ENCODE measurements at regions not wholly inside any gene's neighbourhood (a gene's known extent, or its start where the extent isn't known, plus 50 kb on each side); places are given as distances from the start of the nearest gene placed in this dataset.

DNA sequence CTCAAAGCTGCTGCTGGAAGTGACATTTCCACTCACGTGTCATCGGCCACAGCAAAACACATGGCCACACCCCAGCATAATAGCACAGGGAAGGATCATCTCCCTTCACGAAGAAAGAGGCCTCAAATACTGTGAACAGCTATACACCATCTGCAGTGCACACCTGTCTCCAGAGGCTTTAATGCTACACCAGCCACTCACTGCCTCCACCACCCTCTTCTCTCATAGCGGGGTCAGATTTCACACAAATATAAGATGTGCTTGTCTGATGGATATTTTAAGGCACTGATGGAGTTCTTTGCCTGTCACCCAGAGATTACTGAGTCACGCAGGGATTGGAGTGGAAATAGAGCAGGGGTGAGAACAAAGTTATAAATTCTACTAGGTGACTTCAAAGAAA is 374.0 kb downstream of the ZNF516 start:
- Histone ChIP-seq H3K36me3 (ENCODE audit: control insufficient read depth, insufficient read depth, low read length) (no peaks in the 10 kb centered on the region), H3K4me3 (ENCODE audit: low read length) (no peak overlapping the region), H3K27ac (ENCODE audit: low read depth, low read length) (no peak overlapping the region), H3K4me1 (ENCODE audit: control insufficient read depth, insufficient read depth, low read length) (no peaks in the 10 kb centered on the region), H3K27me3 (ENCODE audit: control insufficient read depth, insufficient read depth, low read length, poor library complexity, severe bottlenecking) (no peaks in the 10 kb centered on the region), H3K9me3 (ENCODE audit: control insufficient read depth, low read length) (no peaks in the 10 kb centered on the region), H3K9ac (ENCODE audit: extremely low read depth, low read length, poor library complexity, severe bottlenecking) (no peak overlapping the region)
- no peak overlapping the region for H3K4me3 Mint-ChIP-seq
- DNase-seq: no peak
- H3K36me3 Mint-ChIP-seq (ENCODE audit: low read depth): no peaks in the 10 kb centered on the region
- H3K27ac Mint-ChIP-seq: no peak overlapping the region
- TF ChIP-seq, protein P1, sequence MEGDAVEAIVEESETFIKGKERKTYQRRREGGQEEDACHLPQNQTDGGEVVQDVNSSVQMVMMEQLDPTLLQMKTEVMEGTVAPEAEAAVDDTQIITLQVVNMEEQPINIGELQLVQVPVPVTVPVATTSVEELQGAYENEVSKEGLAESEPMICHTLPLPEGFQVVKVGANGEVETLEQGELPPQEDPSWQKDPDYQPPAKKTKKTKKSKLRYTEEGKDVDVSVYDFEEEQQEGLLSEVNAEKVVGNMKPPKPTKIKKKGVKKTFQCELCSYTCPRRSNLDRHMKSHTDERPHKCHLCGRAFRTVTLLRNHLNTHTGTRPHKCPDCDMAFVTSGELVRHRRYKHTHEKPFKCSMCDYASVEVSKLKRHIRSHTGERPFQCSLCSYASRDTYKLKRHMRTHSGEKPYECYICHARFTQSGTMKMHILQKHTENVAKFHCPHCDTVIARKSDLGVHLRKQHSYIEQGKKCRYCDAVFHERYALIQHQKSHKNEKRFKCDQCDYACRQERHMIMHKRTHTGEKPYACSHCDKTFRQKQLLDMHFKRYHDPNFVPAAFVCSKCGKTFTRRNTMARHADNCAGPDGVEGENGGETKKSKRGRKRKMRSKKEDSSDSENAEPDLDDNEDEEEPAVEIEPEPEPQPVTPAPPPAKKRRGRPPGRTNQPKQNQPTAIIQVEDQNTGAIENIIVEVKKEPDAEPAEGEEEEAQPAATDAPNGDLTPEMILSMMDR (conservative IDR thresholded peaks at IDR 0.05): no peak
- H3K9me3 Mint-ChIP-seq: no peaks in the 10 kb centered on the region
- H3K4me1 Mint-ChIP-seq: no peaks in the 10 kb centered on the region
- no peaks in the 10 kb centered on the region for H3K27me3 Mint-ChIP-seq (ENCODE audit: insufficient read depth)
- WGBS, 2 experiments (ENCODE audit: insufficient coverage in 1 of 2, insufficient read length in 1 of 2): 86 to 89% methylated on average over 4 to 5 of the region's 5 CpGs

DNA sequence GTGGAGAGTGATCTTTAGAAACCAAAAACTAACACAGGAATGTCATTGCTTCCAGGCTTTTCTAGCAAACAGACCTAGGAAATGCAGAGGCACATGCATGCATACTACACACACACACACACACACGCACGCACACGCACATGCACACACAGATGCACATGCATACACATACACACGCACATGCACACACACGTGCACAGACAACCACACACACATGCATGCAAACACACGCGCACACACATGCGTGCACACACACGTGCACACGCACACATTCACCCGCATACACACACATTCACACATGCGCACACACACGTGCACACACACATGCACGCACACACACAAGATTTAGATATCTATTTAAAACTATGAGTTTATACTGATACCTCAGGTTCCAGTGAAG is 379.5 kb downstream of the ZNF516 start:
- DNase-seq: no peak
- no peak overlapping the region for H3K27ac Mint-ChIP-seq
- TF ChIP-seq, protein P1 (conservative IDR thresholded peaks at IDR 0.05): no peak
- no peaks in the 10 kb centered on the region for H3K4me1 Mint-ChIP-seq
- Histone ChIP-seq H3K27me3 (ENCODE audit: control insufficient read depth, insufficient read depth, low read length, poor library complexity, severe bottlenecking) (no peaks in the 10 kb centered on the region), H3K36me3 (ENCODE audit: control insufficient read depth, insufficient read depth, low read length) (no peaks in the 10 kb centered on the region), H3K27ac (ENCODE audit: low read depth, low read length) (no peak overlapping the region), H3K4me3 (ENCODE audit: low read length) (no peak overlapping the region), H3K9me3 (ENCODE audit: control insufficient read depth, low read length) (no peaks in the 10 kb centered on the region), H3K9ac (ENCODE audit: extremely low read depth, low read length, poor library complexity, severe bottlenecking) (no peak overlapping the region), H3K4me1 (ENCODE audit: control insufficient read depth, insufficient read depth, low read length) (no peaks in the 10 kb centered on the region)
- no peaks in the 10 kb centered on the region for H3K27me3 Mint-ChIP-seq (ENCODE audit: insufficient read depth)
- H3K9me3 Mint-ChIP-seq: peaks cover 9% of the 10 kb centered on the region
- H3K4me3 Mint-ChIP-seq: no peak overlapping the region
- no peaks in the 10 kb centered on the region for H3K36me3 Mint-ChIP-seq (ENCODE audit: low read depth)
- 86 to 88% methylated on average over 8 to 14 of the region's 14 CpGs for WGBS, 2 experiments (ENCODE audit: insufficient coverage in 1 of 2, insufficient read length in 1 of 2)

DNA sequence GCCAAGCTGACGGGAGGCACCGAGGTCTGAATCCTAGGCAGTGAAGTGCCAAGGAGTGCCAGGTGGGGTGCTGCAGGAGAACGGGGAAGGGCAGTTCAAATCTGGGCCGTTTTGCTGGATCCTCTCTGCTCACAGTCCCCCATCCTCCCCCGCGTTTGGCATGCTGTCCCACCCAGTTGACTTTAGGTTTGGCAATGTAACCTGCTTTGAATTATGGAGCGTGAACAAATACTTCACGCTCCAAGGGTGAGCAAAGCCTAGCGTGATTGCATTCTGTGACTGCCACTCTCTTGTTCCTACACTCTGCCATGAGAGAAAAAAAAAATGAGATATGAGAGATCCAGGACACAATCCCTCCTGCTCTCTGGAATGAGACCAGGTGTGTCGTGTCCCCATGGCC is 381.9 kb downstream of the ZNF516 start:
- TF ChIP-seq, protein P1 (conservative IDR thresholded peaks at IDR 0.05): no peak
- no peaks in the 10 kb centered on the region for H3K27me3 ChIP-seq (ENCODE audit: control insufficient read depth, insufficient read depth, low read length, poor library complexity, severe bottlenecking)
- Mint-ChIP-seq H3K27ac (no peak overlapping the region), H3K4me3 (no peak overlapping the region), H3K27me3 (ENCODE audit: insufficient read depth) (no peaks in the 10 kb centered on the region), H3K4me1 (no peaks in the 10 kb centered on the region), H3K9me3 (peaks cover 16% of the 10 kb centered on the region), H3K36me3 (ENCODE audit: low read depth) (no peaks in the 10 kb centered on the region)
- DNase-seq: no peak
- H3K9me3 ChIP-seq (ENCODE audit: control insufficient read depth, low read length): no peaks in the 10 kb centered on the region
- no peak overlapping the region for H3K4me3 ChIP-seq (ENCODE audit: low read length)
- no peak overlapping the region for H3K27ac ChIP-seq (ENCODE audit: low read depth, low read length)
- WGBS, 2 experiments (ENCODE audit: insufficient coverage in 1 of 2, insufficient read length in 1 of 2): 91 to 94% methylated on average over 8 to 10 of the region's 10 CpGs
- no peaks in the 10 kb centered on the region for H3K4me1 ChIP-seq (ENCODE audit: control insufficient read depth, insufficient read depth, low read length)
- H3K9ac ChIP-seq (ENCODE audit: extremely low read depth, low read length, poor library complexity, severe bottlenecking): no peak overlapping the region
- no peaks in the 10 kb centered on the region for H3K36me3 ChIP-seq (ENCODE audit: control insufficient read depth, insufficient read depth, low read length)

Data from endodermal cell (in vitro differentiated cells).